ENCODE measurements at regions not wholly inside any gene's neighbourhood (a gene's known extent, or its start where the extent isn't known, plus 50 kb on each side); places are given as distances from the start of the nearest gene placed in this dataset.

DNA sequence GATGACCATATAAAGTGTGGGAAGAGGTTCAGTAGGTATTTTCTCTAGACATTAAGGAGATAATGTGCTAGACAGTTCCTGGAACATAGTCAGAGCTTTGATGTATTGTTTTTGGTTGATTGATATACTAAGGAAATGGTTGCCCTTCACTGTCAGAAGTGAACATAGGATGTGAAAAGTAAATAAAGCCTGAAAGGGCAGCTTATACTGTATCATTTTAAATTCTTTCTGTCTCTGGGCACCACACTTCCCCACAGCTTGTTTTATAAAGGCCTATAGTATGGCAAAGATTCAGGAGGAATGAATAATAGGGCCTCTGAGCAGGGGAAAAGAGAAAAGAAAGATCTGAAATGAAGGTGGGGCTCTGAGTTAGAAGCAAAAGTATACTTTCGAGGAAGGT lies 72.7 kb upstream of the ITPRID2 start:
- TF ChIP-seq ZNF138 (tag by site-specific recombination; IDR thresholded peaks at IDR 0.05; ENCODE audit: borderline replicate concordance) (no peak), ZNF777 (tag by site-specific recombination; IDR thresholded peaks at IDR 0.05; ENCODE audit: borderline replicate concordance) (no peak), SP7 (tag by site-specific recombination; IDR thresholded peaks at IDR 0.05) (no peak), ZNF707 (tag by site-specific recombination; IDR thresholded peaks at IDR 0.05) (no peak), TRIM28 (IDR thresholded peaks at IDR 0.05; ENCODE audit: borderline replicate concordance, low read length) (no peak), ZNF266 (tag by site-specific recombination; IDR thresholded peaks at IDR 0.05; ENCODE audit: low read depth) (no peak)
- H3K36me3 ChIP-seq (ENCODE audit: control insufficient read depth in 2 of 2, insufficient read depth in 1 of 2, low read length in 2 of 2): no peaks in the 10 kb centered on the region

GRCh38 chr2:181821049-181821448 lies 70.5 kb upstream of the ITPRID2 start:
- H3K9me3 ChIP-seq (ENCODE audit: control insufficient read depth, insufficient read depth, low read depth, low read length): no peaks in the 10 kb centered on the region
- TF ChIP-seq ZBTB20 (tag by site-specific recombination; IDR thresholded peaks at IDR 0.05) (no peak), ZNF580 (tag by site-specific recombination; IDR thresholded peaks at IDR 0.05) (no peak), ZNF16 (tag by site-specific recombination; IDR thresholded peaks at IDR 0.05; ENCODE audit: low read depth) (no peak), ZBTB6 (tag by site-specific recombination; IDR thresholded peaks at IDR 0.05) (no peak), ZNF354C (tag by site-specific recombination; IDR thresholded peaks at IDR 0.05; ENCODE audit: borderline replicate concordance, low read depth) (no peak), ZNF692 (tag by site-specific recombination; IDR thresholded peaks at IDR 0.05) (no peak), KLF9 (tag by site-specific recombination; IDR thresholded peaks at IDR 0.05; ENCODE audit: low read depth) (no peak), ZNF76 (tag by site-specific recombination; IDR thresholded peaks at IDR 0.05; ENCODE audit: borderline replicate concordance, low read depth) (no peak), ZNF2 (tag by site-specific recombination; IDR thresholded peaks at IDR 0.05) (no peak), PRDM10 (tag by site-specific recombination; IDR thresholded peaks at IDR 0.05) (no peak), ZNF211 (tag by site-specific recombination; IDR thresholded peaks at IDR 0.05; ENCODE audit: low read depth) (no peak), ZNF776 (tag by site-specific recombination; IDR thresholded peaks at IDR 0.05; ENCODE audit: borderline replicate concordance) (no peak), ZIC2 (tag by site-specific recombination; IDR thresholded peaks at IDR 0.05) (no peak)
- H3K27ac ChIP-seq (ENCODE audit: extremely low read depth, low read depth, low read length): no peak overlapping the region
- no peaks in the 10 kb centered on the region for H3K36me3 ChIP-seq (ENCODE audit: control insufficient read depth in 2 of 2, insufficient read depth in 1 of 2, low read length in 2 of 2)
- no peaks in the 10 kb centered on the region for H3K4me1 ChIP-seq (ENCODE audit: control insufficient read depth, insufficient read depth, low read length)
- H3K4me3 ChIP-seq (ENCODE audit: low read depth, low read length): no peak overlapping the region
- ChIA-PET CTCF (interaction anchor here (0.6 to 1.3 kb wide), 2 partner anchors 12 to 135 kb away, joined by 3 read pairs; no protein-coding TSS in a partner anchor), POLR2A (no interaction called here)

More for the DNA sequence above, 72.7 kb upstream of the ITPRID2 start:
- CTCF ChIA-PET: interaction anchor here (1.3 kb wide), 1 partner anchor 76 kb away, joined by 3 read pairs; no protein-coding TSS in a partner anchor
- Histone ChIP-seq H3K4me1 (ENCODE audit: control insufficient read depth, insufficient read depth, low read length) (peaks cover 9% of the 10 kb centered on the region; the same call in 1 of the 2 replicates), H3K9me3 (ENCODE audit: control insufficient read depth, insufficient read depth, low read depth, low read length) (no peaks in the 10 kb centered on the region), H3K27ac (ENCODE audit: extremely low read depth, low read depth, low read length) (no peak overlapping the region), H3K4me3 (ENCODE audit: low read depth, low read length) (no peak overlapping the region)
- POLR2A ChIA-PET: no interaction called here

Measured in HEK293 (cell line).